ENCODE measurements at regions not wholly inside any gene's neighbourhood (a gene's known extent, or its start where the extent isn't known, plus 50 kb on each side); places are given as distances from the start of the nearest gene placed in this dataset.

DNA sequence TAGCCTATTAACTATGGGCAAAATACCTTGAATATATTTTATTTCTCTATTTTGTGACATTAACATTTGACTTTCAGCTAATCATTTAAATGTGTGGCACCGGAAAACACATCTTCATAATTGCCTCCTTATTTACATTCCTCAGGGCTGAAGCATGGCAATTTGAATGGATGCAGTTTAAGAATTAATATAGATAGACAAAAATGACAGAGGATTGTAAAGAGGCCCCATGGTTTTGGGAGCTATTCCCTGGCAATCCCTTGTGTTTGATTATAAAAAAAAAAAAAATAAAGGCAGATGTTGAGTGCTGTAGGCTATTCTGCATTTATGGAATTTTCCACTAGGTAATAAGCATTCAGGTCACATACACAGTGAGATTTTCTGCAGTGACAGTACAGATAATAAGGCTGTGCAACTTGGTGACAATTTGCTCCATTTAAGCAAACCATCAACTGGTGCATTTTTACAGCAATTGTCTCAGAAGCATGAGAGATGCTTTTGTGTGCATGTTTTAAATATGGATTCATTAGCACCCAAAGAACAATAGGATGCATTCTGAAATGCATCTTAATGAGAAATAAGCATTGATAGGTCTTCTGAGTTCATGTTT is 123.2 kb upstream of the SLC38A4 start:
- Histone ChIP-seq H3K79me2 (ENCODE audit: control insufficient read depth, insufficient read depth, low read length, poor library complexity) (no peaks in the 10 kb centered on the region), H3K36me3 (ENCODE audit: control insufficient read depth in 1 of 2, insufficient read depth in 2 of 2, low read length in 2 of 2) (no peaks in the 10 kb centered on the region), H4K8ac (ENCODE audit: low read depth, low read length) (no peak overlapping the region), H2BK120ac (ENCODE audit: insufficient read depth, low read length, poor library complexity) (no peak overlapping the region), H3K4me3 (ENCODE audit: low read depth, low read length) (no peak overlapping the region), H3K4me1 (ENCODE audit: control insufficient read depth in 1 of 2, insufficient read depth in 2 of 2, low read length in 2 of 2) (peaks cover 0 to 5% of the 10 kb centered on the region in 2 experiments), H2BK5ac (ENCODE audit: low read depth, low read length, poor library complexity) (no peak overlapping the region), H2BK12ac (ENCODE audit: low read length) (no peak overlapping the region), H4K12ac (ENCODE audit: low read depth, low read length) (no peak overlapping the region), H3K9me3 (ENCODE audit: insufficient read depth, low read depth, low read length) (no peaks in the 10 kb centered on the region), H3K23ac (ENCODE audit: low read length) (no peak overlapping the region), H3K14ac (ENCODE audit: low read length) (no peak overlapping the region), H3K9ac (ENCODE audit: low read length) (no peak overlapping the region), H3K18ac (ENCODE audit: low read length) (no peak overlapping the region), H3K27ac (ENCODE audit: low read depth, low read length) (no peak overlapping the region), H3K79me1 (ENCODE audit: low read length) (no peaks in the 10 kb centered on the region), H3K4me2 (ENCODE audit: low read length) (no peak overlapping the region), H2AFZ (ENCODE audit: insufficient read depth, low read length, poor library complexity) (no peak overlapping the region), H3K4ac (ENCODE audit: low read depth, low read length) (no peak overlapping the region), H4K91ac (ENCODE audit: low read depth, low read length) (no peak overlapping the region), H3K27me3 (ENCODE audit: insufficient read depth, low read length) (no peaks in the 10 kb centered on the region), H2AK5ac (ENCODE audit: low read length) (no peak overlapping the region)
- DNase-seq: no peak
- no CpG with 5 or more reads among the region's 1 CpG for WGBS (ENCODE audit: extremely low coverage, insufficient coverage, insufficient read length)

DNA sequence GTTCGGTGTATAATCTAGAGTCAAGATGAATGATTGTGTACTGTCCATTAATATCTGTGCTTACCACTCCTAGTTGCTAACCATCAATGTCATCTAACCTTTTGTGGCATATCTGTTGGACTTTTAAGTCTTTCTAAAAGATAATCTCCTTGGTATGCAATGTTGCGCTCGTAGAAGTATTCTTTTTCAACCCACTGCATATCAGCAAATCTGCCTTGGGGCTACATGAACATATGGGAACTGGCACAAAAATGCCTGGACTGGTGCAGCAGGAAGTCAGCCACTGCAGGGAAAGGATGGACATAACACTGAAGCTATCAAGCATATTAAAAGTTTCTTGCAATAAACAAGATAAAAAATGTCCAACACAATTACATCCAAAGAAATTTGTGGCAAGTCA is 124.3 kb upstream of the SLC38A4 start:
- Histone ChIP-seq H2BK5ac (ENCODE audit: low read depth, low read length, poor library complexity) (no peak overlapping the region), H3K14ac (ENCODE audit: low read length) (no peak overlapping the region), H3K4ac (ENCODE audit: low read depth, low read length) (no peak overlapping the region), H3K79me1 (ENCODE audit: low read length) (no peaks in the 10 kb centered on the region), H3K23ac (ENCODE audit: low read length) (no peak overlapping the region), H3K27ac (ENCODE audit: low read depth, low read length) (no peak overlapping the region), H3K4me1 (ENCODE audit: control insufficient read depth in 1 of 2, insufficient read depth in 2 of 2, low read length in 2 of 2) (peaks cover 0 to 4% of the 10 kb centered on the region in 2 experiments), H2AK5ac (ENCODE audit: low read length) (no peak overlapping the region), H3K9me3 (ENCODE audit: insufficient read depth, low read depth, low read length) (no peaks in the 10 kb centered on the region), H3K18ac (ENCODE audit: low read length) (no peak overlapping the region), H3K4me2 (ENCODE audit: low read length) (no peak overlapping the region), H3K9ac (ENCODE audit: low read length) (no peak overlapping the region), H2AFZ (ENCODE audit: insufficient read depth, low read length, poor library complexity) (no peak overlapping the region), H4K91ac (ENCODE audit: low read depth, low read length) (no peak overlapping the region), H3K36me3 (ENCODE audit: control insufficient read depth in 1 of 2, insufficient read depth in 2 of 2, low read length in 2 of 2) (no peaks in the 10 kb centered on the region), H4K12ac (ENCODE audit: low read depth, low read length) (no peak overlapping the region), H3K4me3 (ENCODE audit: low read depth, low read length) (no peak overlapping the region), H2BK12ac (ENCODE audit: low read length) (no peak overlapping the region), H3K79me2 (ENCODE audit: control insufficient read depth, insufficient read depth, low read length, poor library complexity) (no peaks in the 10 kb centered on the region), H4K8ac (ENCODE audit: low read depth, low read length) (no peak overlapping the region), H3K27me3 (ENCODE audit: insufficient read depth, low read length) (no peaks in the 10 kb centered on the region), H2BK120ac (ENCODE audit: insufficient read depth, low read length, poor library complexity) (no peak overlapping the region)
- WGBS (ENCODE audit: extremely low coverage, insufficient coverage, insufficient read length): no CpG with 5 or more reads among the region's 3 CpGs
- peak; percentile 75 to 95 for DNase-seq

GRCh38 chr12:46952880-46953483 is 126.4 kb upstream of the PCED1B start:
- Histone ChIP-seq H3K9ac (ENCODE audit: low read length) (no peak overlapping the region), H4K8ac (ENCODE audit: low read depth, low read length) (no peak overlapping the region), H3K4me1 (ENCODE audit: control insufficient read depth in 1 of 2, insufficient read depth in 2 of 2, low read length in 2 of 2) (peaks cover 0 to 4% of the 10 kb centered on the region in 2 experiments), H3K79me2 (ENCODE audit: control insufficient read depth, insufficient read depth, low read length, poor library complexity) (no peaks in the 10 kb centered on the region), H2BK12ac (ENCODE audit: low read length) (no peak overlapping the region), H3K4ac (ENCODE audit: low read depth, low read length) (no peak overlapping the region), H3K4me3 (ENCODE audit: low read depth, low read length) (no peak overlapping the region), H4K91ac (ENCODE audit: low read depth, low read length) (no peak overlapping the region), H4K12ac (ENCODE audit: low read depth, low read length) (no peak overlapping the region), H3K36me3 (ENCODE audit: control insufficient read depth in 1 of 2, insufficient read depth in 2 of 2, low read length in 2 of 2) (no peaks in the 10 kb centered on the region), H2BK120ac (ENCODE audit: insufficient read depth, low read length, poor library complexity) (no peak overlapping the region), H3K23ac (ENCODE audit: low read length) (no peak overlapping the region), H3K18ac (ENCODE audit: low read length) (no peak overlapping the region), H2AFZ (ENCODE audit: insufficient read depth, low read length, poor library complexity) (no peak overlapping the region), H3K79me1 (ENCODE audit: low read length) (no peaks in the 10 kb centered on the region), H3K14ac (ENCODE audit: low read length) (no peak overlapping the region), H3K27ac (ENCODE audit: low read depth, low read length) (no peak overlapping the region), H2AK5ac (ENCODE audit: low read length) (no peak overlapping the region), H3K9me3 (ENCODE audit: insufficient read depth, low read depth, low read length) (no peaks in the 10 kb centered on the region), H3K27me3 (ENCODE audit: insufficient read depth, low read length) (no peaks in the 10 kb centered on the region), H3K4me2 (ENCODE audit: low read length) (no peak overlapping the region), H2BK5ac (ENCODE audit: low read depth, low read length, poor library complexity) (no peak overlapping the region)
- DNase-seq: no peak
- no CpG with 5 or more reads among the region's 1 CpG for whole genome bisulfite sequencing (ENCODE audit: extremely low coverage, insufficient coverage, insufficient read length)

DNA sequence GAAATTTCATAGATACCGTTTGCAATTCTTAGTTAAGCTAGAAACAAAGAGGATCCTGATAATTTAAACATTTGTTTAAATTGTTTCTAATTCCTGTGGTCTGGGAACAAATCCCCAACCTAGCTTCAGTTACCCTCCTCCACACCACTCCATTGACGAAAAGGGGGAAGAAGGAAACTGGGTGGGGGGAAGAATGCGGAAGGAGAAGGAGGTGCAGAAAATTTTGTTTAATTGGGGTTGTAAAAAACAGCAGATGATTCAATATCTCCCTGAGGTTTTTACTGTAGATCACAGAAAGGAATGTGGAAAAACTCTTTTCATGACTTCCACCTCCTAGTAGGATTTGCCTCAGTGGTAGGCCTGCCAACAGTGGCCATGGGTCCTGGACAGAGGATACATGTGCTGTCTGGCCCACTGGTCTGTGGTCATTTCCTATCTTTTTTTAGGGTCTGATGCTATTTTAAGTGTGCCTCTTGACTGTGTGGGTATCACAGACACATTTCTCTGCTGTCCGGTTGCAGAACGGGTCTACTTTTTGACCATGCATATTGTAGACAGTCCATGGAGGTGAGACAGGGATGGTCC is 122.9 kb upstream of the PCED1B start:
- Histone ChIP-seq H3K14ac (ENCODE audit: low read length) (no peak overlapping the region), H3K36me3 (ENCODE audit: control insufficient read depth in 1 of 2, insufficient read depth in 2 of 2, low read length in 2 of 2) (no peaks in the 10 kb centered on the region), H3K4me3 (ENCODE audit: low read depth, low read length) (no peak overlapping the region), H2BK12ac (ENCODE audit: low read length) (no peak overlapping the region), H3K9me3 (ENCODE audit: insufficient read depth, low read depth, low read length) (no peaks in the 10 kb centered on the region), H2AK5ac (ENCODE audit: low read length) (no peak overlapping the region), H3K9ac (ENCODE audit: low read length) (no peak overlapping the region), H2AFZ (ENCODE audit: insufficient read depth, low read length, poor library complexity) (no peak overlapping the region), H3K4me2 (ENCODE audit: low read length) (no peak overlapping the region), H3K27ac (ENCODE audit: low read depth, low read length) (no peak overlapping the region), H3K79me2 (ENCODE audit: control insufficient read depth, insufficient read depth, low read length, poor library complexity) (no peaks in the 10 kb centered on the region), H3K79me1 (ENCODE audit: low read length) (no peaks in the 10 kb centered on the region), H3K23ac (ENCODE audit: low read length) (no peak overlapping the region), H3K4ac (ENCODE audit: low read depth, low read length) (no peak overlapping the region), H4K91ac (ENCODE audit: low read depth, low read length) (no peak overlapping the region), H4K12ac (ENCODE audit: low read depth, low read length) (no peak overlapping the region), H3K4me1 (ENCODE audit: control insufficient read depth in 1 of 2, insufficient read depth in 2 of 2, low read length in 2 of 2) (no peaks in the 10 kb centered on the region), H4K8ac (ENCODE audit: low read depth, low read length) (no peak overlapping the region), H3K18ac (ENCODE audit: low read length) (no peak overlapping the region), H2BK120ac (ENCODE audit: insufficient read depth, low read length, poor library complexity) (no peak overlapping the region), H3K27me3 (ENCODE audit: insufficient read depth, low read length) (no peaks in the 10 kb centered on the region), H2BK5ac (ENCODE audit: low read depth, low read length, poor library complexity) (no peak overlapping the region)
- WGBS (ENCODE audit: extremely low coverage, insufficient coverage, insufficient read length): 100% methylated on average over 1 of the region's 5 CpGs
- DNase-seq: no peak
